Stomach (tissue), 4 donors: ENCODE measurements at regions not wholly inside any gene's neighbourhood (a gene's known extent, or its start where the extent isn't known, plus 50 kb on each side); places are given as distances from the start of the nearest gene placed in this dataset.

Experiments used
- EP300 ChIP-seq: sonication (generic); formaldehyde crosslinking; IDR thresholded peaks from one replicate; pipeline ENCODE4 v1.6.1; 2017; ENCODE audit warnings: antibody characterized with exemption
- POLR2A ChIP-seq, 4 donors: fragments of 450-650 bp; IDR thresholded peaks; one replicate each; pipeline ENCODE4 v1.6.1; 2016; ENCODE audit warnings: antibody characterized with exemption in 4 of 4, control low read depth in 2 of 4, mild to moderate bottlenecking in 1 of 4, moderate library complexity in 1 of 4
- POLR2AphosphoS5 ChIP-seq, 3 donors: sonication (generic); formaldehyde crosslinking; IDR thresholded peaks; one replicate each; pipeline ENCODE4 v1.6.1; 2016; ENCODE audit warnings: antibody characterized with exemption in 3 of 3
- TF ChIP-seq, protein P1 (sequence below), 7 experiments: fragments of 450-650 bp in 4 of 7; fragments of 200-600 bp in 3 of 7; sonication (generic) in 3 of 7; IDR thresholded peaks; one replicate each; pipeline ENCODE4 v1.5.1; 2016 to 2019; ENCODE audit warnings: antibody characterized with exemption in 7 of 7, control low read depth in 2 of 7, mild to moderate bottlenecking in 1 of 7

DNA sequence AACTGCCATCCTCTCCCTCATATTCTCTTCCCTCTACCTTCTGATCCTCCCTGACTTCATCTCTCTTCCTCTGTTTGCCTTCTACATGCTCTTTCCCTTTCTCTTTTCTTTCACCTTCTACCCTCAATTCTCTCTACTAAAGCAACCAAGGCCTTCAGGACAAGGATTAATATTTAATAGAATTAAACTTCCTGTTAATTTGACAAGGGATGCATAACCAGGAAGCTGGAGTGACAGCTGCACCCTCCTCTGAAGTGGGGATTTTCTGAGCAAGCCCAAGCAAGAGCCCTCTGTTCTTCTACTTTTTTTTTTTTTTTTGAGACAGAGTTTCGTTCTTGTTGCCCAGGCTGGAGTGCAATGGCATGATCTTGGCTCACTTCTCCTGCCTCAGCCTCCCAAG is 63.4 kb upstream of the MED4 start:
- TF ChIP-seq, protein P1, sequence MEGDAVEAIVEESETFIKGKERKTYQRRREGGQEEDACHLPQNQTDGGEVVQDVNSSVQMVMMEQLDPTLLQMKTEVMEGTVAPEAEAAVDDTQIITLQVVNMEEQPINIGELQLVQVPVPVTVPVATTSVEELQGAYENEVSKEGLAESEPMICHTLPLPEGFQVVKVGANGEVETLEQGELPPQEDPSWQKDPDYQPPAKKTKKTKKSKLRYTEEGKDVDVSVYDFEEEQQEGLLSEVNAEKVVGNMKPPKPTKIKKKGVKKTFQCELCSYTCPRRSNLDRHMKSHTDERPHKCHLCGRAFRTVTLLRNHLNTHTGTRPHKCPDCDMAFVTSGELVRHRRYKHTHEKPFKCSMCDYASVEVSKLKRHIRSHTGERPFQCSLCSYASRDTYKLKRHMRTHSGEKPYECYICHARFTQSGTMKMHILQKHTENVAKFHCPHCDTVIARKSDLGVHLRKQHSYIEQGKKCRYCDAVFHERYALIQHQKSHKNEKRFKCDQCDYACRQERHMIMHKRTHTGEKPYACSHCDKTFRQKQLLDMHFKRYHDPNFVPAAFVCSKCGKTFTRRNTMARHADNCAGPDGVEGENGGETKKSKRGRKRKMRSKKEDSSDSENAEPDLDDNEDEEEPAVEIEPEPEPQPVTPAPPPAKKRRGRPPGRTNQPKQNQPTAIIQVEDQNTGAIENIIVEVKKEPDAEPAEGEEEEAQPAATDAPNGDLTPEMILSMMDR (IDR thresholded peaks at IDR 0.05) = no peak
- TF ChIP-seq POLR2A (IDR thresholded peaks at IDR 0.05) = no peak
- TF ChIP-seq EP300 = no peak
- no peak for TF ChIP-seq POLR2AphosphoS5 (IDR thresholded peaks at IDR 0.05)
